Lower leg skin (tissue), 4 donors: ENCODE measurements at regions not wholly inside any gene's neighbourhood (a gene's known extent, or its start where the extent isn't known, plus 50 kb on each side); places are given as distances from the start of the nearest gene placed in this dataset.

Source experiments
- DNase-seq, 2 donors: peaks; one replicate each; pipeline ENCODE4 v3.0.0-alpha.2; 2019; ENCODE audit warnings: low spot score in 2 of 2
- H3K4me3 ChIP-seq: fragments of 200-600 bp; sonication (generic); 2 replicates; pipeline ENCODE4 v1.5.1; 2017; ENCODE audit warnings: mild to moderate bottlenecking, low read depth; ENCODE audit not compliant: poor library complexity, severe bottlenecking
- CTCF ChIP-seq, 3 donors: fragments of 450-650 bp; IDR thresholded peaks; one replicate each; pipeline ENCODE4 v1.5.1; 2016; ENCODE audit warnings: antibody characterized with exemption in 3 of 3, mild to moderate bottlenecking in 3 of 3, moderate library complexity in 2 of 3
- POLR2A ChIP-seq, 2 donors: fragments of 450-650 bp; IDR thresholded peaks; one replicate each; pipeline ENCODE4 v1.6.1; 2016 to 2017; ENCODE audit warnings: antibody characterized with exemption in 2 of 2, mild to moderate bottlenecking in 1 of 2, moderate library complexity in 1 of 2
- WGBS, 2 donors: methylation state at CpG; one replicate each; pipeline ENCODE4 v1.1.5; 2018; 5-methylcytosine and 5-hydroxymethylcytosine counted together
- intact Hi-C: fragments of 100-400 bp; cut with DNase I; formaldehyde crosslinking; loops from one replicate; pipeline ENCODE4 v1.15.0; 2023; ENCODE audit warnings: low total_unique reads

GRCh38 chr2:146818122-146818521 is 1026.7 kb upstream of the ACVR2A start:
- DNase-seq, result no peak
- TF ChIP-seq POLR2A (IDR thresholded peaks at IDR 0.05) (no peak), CTCF (IDR thresholded peaks at IDR 0.05) (no peak)
- WGBS, 2 donors, result 74 to 90% methylated on average over 1 of the region's 1 CpG
- H3K4me3 ChIP-seq, result no peak overlapping the region
- intact Hi-C loops, result no loop called here

- WGBS, 2 donors, result 56 to 60% methylated on average over 1 of the region's 1 CpG
- DNase-seq, result no peak
- intact Hi-C loops, result no loop called here
- TF ChIP-seq CTCF (IDR thresholded peaks at IDR 0.05) (no peak), POLR2A (IDR thresholded peaks at IDR 0.05) (no peak)
- no peak overlapping the region for H3K4me3 ChIP-seq
These were observed 1027.2 kb upstream of the ACVR2A start for GRCh38 chr2:146817613-146818012.

- intact Hi-C loops, result no loop called here
- DNase-seq, result no peak
- no peak for TF ChIP-seq POLR2A (IDR thresholded peaks at IDR 0.05)
- TF ChIP-seq CTCF (IDR thresholded peaks at IDR 0.05), result no peak
- WGBS, 2 donors, result 71 to 76% methylated on average over 1 of the region's 1 CpG
- no peak overlapping the region for H3K4me3 ChIP-seq
These were observed 1029.9 kb upstream of the ACVR2A start for GRCh38 chr2:146814971-146815370.

GRCh38 chr2:146807568-146808168 is 1037.2 kb upstream of the ACVR2A start:
- 93% methylated on average over 13 to 15 of the region's 17 CpGs for WGBS, 2 donors
- intact Hi-C loops, result no loop called here
- TF ChIP-seq CTCF (IDR thresholded peaks at IDR 0.05) (no peak), POLR2A (IDR thresholded peaks at IDR 0.05) (no peak)
- no peak overlapping the region for H3K4me3 ChIP-seq
- DNase-seq, result no peak

- H3K4me3 ChIP-seq, result no peak overlapping the region
- no peak for TF ChIP-seq CTCF (IDR thresholded peaks at IDR 0.05)
- no peak for TF ChIP-seq POLR2A (IDR thresholded peaks at IDR 0.05)
- intact Hi-C loops, result no loop called here
- WGBS, 2 donors, result 45 to 52% methylated on average over 2 of the region's 2 CpGs
- no peak for DNase-seq
These were observed 1038.3 kb upstream of the ACVR2A start for GRCh38 chr2:146806364-146807005.

GRCh38 chr2:146804288-146804687 is 1040.5 kb upstream of the ACVR2A start:
- 66 to 78% methylated on average over 4 of the region's 4 CpGs for WGBS, 2 donors
- H3K4me3 ChIP-seq, result no peak overlapping the region
- intact Hi-C loops, result no loop called here
- DNase-seq, result no peak
- TF ChIP-seq CTCF (IDR thresholded peaks at IDR 0.05) (no peak), POLR2A (IDR thresholded peaks at IDR 0.05) (no peak)
